Activated naive CD8-positive, alpha-beta T cell treated with anti-CD3 and anti-CD28 coated beads, Interleukin-2, amount 50 U/mL, for 16 hours (primary cell): ENCODE measurements at regions not wholly inside any gene's neighbourhood (a gene's known extent, or its start where the extent isn't known, plus 50 kb on each side); places are given as distances from the start of the nearest gene placed in this dataset.
"Not testable (repeated sequence)": the region's sequence is repeated elsewhere in the genome, so short reads cannot be mapped to it uniquely, and the experiment has no call there.

Experiments used
- DNase-seq: peaks from one replicate; pipeline ENCODE4 v3.0.0-alpha.2; 2020; ENCODE audit warnings: low read depth, low spot score

- DNase-seq = no peak
Observed at GRCh38 chr14:87815121-87815520, 177.9 kb downstream of the GALC start.

DNA sequence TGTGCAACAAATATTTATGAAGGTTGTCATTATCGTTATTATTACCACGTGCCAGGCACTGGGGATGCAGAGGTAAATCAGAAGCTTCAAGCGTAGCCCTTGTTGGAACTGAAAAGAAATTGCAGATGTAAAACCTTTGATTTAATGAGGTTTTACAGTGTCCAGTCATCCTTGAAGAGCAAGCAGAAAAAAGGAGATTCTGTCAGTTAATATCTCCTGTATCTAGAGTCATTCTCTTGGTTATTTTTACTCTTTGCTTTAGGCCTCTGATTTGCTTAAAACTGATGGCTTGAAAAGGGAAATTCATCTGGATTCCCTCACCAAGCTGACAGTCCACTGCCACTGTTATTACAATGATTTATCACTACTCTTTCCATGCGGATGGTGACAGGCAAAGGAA, 179.3 kb downstream of the GALC start:
- DNase-seq = no peak

DNA sequence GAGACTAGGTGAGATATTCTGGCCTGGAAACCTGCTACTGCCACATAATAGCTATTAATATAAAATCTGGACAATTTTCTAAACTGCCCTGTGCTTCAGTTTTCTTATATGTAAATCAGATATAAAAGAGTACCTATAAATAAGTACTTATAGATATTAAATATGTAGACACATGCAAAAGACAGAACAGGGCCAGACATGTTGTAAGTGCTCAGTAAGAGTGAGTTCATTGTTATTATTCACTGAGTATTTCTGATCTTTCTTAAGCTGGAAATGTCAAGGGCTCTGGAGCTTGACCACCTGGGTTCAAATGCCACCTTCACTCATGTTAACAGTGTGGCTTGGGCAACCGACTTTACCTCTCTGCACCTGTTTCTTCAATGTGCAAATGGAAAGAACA, 179.8 kb downstream of the GALC start:
- DNase-seq = no peak

DNA sequence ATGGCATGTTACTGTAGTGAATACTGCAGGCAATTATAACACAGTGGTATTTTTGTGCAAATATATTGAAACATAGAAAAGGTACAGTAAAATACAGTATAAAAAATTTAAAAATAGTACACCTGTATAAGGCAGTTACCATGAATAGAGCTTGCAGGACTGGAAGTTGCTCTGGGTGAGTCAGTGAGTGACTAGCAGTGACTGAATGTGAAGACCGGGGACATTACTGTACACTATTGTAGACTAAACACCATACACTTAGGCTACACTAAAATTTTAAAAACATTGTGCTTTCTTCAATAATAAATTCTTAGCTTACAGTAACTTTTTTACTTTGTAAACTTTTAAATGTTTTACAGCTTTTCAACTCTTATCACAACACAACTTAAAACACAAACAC, 181.7 kb downstream of the GALC start:
- no peak for DNase-seq

GRCh38 chr14:87810711-87811110, 182.3 kb downstream of the GALC start:
- DNase-seq = no peak

GRCh38 chr14:87809261-87809660, 183.7 kb downstream of the GALC start:
- DNase-seq = no peak

- DNase-seq = peak; percentile 7
Observed at GRCh38 chr14:87805315-87805723, 187.7 kb downstream of the GALC start.

GRCh38 chr14:87800216-87800615, 192.8 kb downstream of the GALC start:
- DNase-seq = no peak

GRCh38 chr14:87799400-87799799, 193.6 kb downstream of the GALC start:
- DNase-seq = no peak

GRCh38 chr14:87797001-87797400, 196.0 kb downstream of the GALC start:
- DNase-seq = no peak

DNA sequence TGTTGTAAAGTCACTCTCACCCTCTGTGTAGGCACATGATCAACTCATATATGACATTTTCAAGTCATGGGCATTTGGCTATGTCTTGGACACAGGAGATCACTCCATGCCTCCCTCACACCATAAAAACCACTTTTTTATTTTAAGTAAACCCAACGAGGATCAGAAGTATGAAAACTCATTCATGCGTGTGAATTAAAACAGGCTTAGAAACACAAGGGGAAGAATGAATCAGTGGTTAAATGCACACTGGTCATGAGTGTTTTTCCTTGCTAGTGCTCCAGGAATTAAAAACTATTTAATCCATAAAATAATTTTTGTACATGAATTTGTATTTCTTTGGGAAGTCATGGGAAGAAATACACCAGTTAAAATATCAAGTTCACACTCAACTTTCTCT, 198.4 kb downstream of the GALC start:
- DNase-seq = no peak

GRCh38 chr14:87785897-87786296, 207.1 kb downstream of the GALC start:
- DNase-seq = no peak

GRCh38 chr14:87784386-87784785, 208.6 kb downstream of the GALC start:
- DNase-seq = no peak

DNA sequence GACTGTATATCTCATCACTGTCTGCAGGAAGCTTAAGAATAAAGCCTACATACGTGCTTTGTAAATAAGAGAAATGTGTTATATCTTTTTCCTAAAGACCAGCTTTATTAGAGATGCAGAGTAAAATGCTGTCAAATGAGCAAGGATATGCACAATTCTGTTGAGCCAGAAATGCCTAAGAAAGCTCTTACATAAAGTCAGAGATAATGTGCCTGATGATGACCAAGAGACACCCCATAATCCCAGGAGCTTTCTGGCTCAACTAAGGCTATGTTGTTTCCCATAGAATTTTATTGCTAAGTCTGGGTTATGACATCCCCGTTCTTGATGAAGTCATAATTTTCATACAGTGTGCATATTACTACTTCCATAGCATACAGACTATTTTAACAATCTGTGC, 209.9 kb downstream of the GALC start:
- no peak for DNase-seq

DNA sequence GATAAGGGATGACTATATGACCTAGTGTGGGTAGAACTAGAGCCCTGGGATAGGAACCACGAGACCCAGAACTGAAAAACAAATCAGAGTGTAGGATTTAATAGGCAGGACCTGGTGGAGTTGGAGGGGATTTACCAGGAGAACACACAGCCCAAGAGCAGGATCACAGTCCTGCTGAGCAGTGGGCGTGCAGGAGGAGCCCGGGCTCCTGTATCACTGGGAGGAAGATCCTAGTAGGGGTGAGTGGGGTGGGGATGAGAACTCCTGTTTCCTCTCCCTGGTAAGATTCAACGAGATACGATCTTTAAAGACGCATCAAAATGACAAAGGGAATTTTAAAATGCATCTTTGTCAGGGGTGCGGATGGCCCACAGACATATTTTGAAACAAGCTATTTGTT, 220.1 kb downstream of the GALC start:
- DNase-seq = no peak

- DNase-seq = no peak
Observed at GRCh38 chr14:87767567-87767901, 225.4 kb downstream of the GALC start.

- no peak for DNase-seq
Observed at GRCh38 chr14:87758876-87759275, 234.1 kb downstream of the GALC start.

DNA sequence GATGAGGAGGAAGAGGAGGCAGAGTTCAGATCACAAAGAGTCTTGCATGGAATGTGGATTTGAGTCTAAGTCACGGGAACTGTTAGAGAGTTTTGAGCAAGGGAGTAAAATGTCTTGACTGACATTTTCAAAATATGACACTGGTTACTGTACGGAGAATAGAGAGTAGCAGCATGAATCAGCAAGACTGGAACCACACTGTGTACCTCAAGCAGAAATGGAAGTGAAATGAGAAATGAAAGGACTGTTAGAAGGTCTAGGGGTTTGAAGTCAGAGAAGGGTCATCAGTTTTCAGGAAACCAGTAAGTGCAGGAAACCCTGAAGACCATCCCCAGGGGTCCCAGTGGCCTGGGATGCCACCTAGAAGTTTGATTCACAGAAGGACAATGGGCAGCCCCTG, 236.3 kb downstream of the GALC start:
- DNase-seq = no peak

DNA sequence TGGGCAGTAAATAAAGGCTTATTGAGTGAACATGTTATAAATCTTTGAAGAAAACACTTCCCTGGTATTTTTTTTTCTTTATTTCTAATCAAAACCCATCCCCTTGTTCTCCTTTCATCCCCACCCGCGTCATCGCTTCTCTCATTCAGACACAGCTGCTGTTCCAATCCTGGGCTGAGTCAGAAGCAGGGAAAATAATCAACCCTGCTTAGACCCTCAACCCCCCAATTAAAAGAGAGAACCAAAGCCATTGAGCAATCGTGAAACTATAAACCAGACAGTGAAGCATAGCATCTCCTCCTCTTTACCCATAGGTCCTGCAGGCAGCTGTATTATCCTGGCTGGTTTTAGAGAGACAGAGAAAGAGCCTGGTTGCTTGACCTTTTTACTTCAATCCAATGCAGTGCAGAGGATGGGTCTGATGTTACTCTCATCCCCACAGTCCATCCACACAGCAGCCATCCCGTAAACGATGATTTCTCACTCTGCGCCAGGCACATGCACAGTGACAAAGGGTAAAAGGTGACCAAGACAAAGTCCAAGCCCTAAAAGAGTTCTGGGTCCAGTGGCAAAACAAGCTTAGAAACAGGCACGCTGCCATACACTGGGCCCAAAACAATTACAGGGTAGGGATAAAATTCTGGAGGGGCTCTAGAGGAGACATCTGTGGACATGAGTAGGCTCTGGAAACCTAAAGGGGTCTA, 238.3 kb downstream of the GALC start:
- no peak for DNase-seq

DNA sequence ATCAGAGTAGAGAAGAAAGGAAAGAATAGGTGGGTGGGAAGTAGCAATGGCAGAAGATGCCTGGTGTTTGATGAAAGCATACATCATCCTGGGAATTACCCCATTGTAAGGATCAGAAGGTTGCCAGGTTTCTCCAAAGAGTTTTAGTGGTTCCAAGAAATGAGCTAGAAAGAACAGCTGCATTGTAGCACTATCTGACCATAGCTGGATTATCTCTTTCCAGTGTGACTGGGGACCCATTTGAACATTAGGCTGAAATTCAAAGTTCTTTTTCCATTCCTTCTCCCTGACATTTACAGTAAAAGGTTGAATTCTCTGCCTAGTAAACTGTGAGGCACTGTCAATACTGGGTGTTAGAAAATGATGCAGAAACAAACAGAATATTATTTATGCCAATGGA, 244.4 kb downstream of the GALC start:
- DNase-seq = no peak

- DNase-seq = no peak
Observed at GRCh38 chr14:87745507-87746118, 247.4 kb downstream of the GALC start.

GRCh38 chr14:87734577-87735360, 258.2 kb downstream of the GALC start:
- DNase-seq = not testable (repeated sequence)

GRCh38 chr14:87733115-87733514, 259.9 kb downstream of the GALC start:
- not testable (repeated sequence) for DNase-seq
